GM19240 (cell line): ENCODE measurements at regions not wholly inside any gene's neighbourhood (a gene's known extent, or its start where the extent isn't known, plus 50 kb on each side); places are given as distances from the start of the nearest gene placed in this dataset.

Experiments
- DNase-seq: peaks from one replicate; pipeline ENCODE4 v3.0.0; 2011; ENCODE audit warnings: low spot score; ENCODE audit not compliant: insufficient read length

DNA sequence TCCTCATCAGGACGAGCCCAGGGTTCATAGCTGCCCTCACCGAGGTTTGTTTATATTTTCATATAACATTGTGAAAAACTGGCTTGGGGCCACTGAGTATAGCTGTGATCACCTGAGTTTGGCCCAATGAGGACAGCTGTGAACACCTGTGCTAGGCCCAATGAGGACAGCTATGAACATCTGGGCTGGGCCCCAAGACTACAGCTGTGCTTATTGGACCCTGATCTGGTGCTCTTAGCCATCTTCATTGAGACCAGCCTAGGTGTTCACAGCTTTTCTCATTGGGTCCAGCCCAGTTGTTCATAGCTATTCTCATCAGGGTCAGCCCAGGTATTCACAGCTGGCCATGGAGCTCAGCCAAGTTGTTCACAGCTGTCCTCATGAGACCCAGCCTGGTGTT is 1167.3 kb downstream of the UQCRFS1 start:
- no peak for DNase-seq

DNA sequence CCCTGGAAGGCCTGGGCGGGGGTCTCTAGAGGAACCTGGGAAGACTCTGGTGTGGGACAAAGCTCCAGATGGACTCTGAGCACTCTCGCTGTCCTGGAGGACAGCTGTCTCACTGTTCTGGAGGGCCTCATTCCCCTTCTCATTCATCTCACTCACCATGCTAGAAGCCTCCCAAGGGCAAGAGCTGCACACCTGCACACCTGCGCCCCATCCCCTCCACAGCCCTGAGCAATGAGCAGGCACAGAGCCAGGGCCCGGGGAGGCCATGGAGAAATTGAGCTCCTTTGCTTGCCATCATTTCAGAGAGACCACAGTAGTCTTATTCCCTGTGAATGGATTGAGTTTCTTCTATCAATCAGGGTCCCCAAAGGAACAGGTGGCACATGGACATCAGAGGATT is 1168.5 kb downstream of the UQCRFS1 start:
- no peak for DNase-seq

DNA sequence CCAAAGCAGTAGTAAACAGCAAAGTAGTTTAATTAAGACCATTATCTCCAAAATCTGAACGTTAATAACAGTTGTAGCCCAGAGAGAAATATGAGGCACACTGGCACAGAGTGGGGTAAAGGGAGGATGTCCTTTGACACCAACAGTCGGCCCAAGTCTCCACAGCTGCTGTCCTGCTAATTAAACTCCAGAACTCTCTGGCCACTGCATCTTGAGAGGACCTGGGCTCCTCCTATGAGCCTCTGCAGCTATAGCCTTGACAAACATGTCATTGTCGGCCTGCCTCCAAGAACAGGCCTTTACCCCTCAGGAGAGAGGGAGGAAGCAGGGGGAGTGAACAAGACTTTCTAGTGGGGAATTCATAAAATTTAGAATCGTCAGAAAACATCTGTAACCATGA is 1170.4 kb downstream of the UQCRFS1 start:
- no peak for DNase-seq

DNA sequence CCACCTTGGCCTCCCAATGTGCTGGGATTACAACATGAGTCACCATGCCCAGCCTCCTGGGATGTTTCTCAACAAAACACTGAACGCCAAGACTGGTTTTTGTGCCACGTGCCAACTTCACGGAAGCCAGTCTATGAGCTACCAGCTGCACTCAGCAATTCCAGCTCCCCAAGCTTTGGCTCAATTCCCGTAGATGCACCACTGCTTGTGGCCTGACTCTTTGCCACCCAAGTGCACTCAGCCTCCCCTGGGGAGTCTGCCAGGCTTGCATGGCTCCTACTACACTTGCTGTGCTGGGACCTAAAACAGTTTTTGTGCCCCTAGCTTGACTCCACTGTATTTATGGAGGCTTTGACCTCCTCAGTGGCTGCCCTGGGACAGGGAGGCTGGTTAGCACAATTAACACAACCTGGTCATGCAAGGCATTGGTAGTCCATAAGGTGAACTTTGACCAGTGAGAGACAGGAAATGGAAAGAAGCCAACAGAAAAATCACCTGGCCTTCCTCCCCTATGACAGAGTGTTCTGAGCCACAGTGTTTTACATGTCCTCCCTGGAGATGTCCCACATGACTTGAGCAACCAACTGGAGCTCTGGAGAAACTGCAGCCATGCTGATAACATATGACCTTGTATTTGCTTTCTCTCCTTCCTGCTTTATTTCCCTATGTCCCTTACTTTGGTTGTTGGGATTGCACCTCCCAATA is 1173.1 kb downstream of the UQCRFS1 start:
- DNase-seq = no peak

DNA sequence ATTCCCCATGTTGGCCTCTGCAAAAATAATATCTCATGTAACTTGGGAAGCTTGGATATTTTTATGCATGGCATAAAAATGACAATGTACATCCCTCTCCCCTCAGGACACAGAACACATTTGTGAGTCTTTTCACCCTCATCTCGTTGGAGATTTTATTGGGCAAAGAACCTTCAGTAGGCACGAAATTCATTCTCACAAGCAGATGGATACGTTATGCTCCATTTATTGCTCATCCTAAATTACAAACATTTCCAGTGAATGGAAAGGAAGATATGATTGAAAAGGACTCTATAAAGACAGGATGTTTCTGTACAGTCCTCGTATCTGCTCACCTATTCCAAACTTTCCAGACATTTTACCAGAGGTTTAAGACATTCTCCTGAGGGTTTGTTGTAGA is 1175.8 kb downstream of the UQCRFS1 start:
- DNase-seq = no peak

DNA sequence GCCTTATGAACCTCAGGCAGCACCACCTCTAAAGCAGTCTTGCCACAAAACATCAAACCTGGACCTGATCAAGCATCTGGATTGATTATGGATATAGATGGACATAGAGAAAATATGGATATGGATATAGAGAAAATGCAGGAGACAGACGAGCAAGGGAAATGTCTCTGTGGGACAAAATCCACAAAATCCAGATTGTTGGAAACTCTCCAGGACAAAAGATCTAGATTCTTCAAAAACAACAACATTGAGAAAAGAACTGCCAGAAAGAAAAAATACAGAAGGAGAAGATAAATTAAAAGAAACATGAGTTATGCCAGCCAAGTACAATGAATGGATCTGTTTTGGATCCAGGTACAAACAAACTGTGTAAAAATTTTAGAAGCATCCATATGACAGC is 1176.5 kb downstream of the UQCRFS1 start:
- DNase-seq = no peak

DNA sequence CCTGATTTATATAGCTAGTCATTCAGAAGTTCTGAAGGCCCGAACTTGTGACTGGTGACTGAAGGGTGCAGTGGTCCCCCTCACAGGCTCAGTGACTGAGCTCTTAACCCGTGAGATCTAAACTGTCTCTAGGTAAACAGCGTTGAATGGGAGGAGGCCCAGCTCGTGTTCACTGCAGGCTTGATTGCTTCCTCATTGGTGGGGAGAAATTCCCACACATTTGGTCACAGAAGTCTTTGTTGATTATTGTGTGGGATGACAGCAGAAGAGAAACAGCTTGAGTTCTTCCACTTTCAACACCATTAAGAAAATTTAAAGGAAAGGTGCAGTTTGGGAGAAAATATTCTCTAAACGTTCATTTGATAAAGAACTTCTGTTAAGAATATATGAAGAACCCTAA is 1178.0 kb downstream of the UQCRFS1 start:
- no peak for DNase-seq

DNA sequence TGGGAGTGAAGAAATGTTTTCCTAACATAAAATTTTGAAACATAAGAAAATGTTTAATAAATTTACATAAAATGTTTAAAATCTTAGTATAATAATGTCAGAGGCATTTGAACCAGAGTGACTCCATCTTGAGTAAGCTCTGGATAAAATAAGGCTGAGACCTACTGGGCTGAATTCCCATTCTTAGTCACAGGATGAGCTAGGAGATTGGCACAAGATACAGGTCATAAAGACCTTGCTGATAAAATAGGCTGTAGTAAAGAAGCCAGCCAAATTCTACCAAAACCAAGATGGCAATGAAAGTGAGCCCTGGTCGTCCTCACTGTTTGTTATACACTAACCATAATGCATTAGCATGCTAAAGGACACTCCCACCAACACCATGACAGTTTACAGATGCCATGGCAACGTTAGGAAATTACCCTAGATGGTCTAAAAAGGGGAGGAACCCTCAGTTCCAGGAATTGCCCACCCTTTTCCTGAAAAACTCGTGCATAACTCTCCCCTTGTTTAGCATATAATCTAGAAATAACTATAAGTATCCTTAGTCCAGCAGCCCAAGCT is 1184.0 kb downstream of the UQCRFS1 start:
- no peak for DNase-seq

DNA sequence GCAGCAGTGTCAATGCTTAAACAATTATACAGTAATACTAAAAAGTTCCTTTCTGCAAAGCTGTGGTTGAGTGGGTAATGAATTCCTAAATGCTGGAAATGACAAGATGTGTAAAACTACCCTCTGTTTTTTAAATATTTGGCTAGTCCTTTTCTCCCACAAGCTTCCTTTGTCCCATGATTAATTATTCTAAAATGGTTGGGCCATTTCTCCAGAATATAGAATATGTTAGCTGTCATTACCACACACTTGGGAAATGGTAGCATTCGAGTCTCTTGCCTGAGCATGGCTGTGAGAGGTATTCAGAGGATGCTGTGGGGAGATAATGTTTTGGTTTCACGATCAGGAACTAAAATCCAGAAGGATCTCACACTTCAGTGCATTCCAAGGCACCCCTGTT is 1185.8 kb downstream of the UQCRFS1 start:
- DNase-seq = no peak

DNA sequence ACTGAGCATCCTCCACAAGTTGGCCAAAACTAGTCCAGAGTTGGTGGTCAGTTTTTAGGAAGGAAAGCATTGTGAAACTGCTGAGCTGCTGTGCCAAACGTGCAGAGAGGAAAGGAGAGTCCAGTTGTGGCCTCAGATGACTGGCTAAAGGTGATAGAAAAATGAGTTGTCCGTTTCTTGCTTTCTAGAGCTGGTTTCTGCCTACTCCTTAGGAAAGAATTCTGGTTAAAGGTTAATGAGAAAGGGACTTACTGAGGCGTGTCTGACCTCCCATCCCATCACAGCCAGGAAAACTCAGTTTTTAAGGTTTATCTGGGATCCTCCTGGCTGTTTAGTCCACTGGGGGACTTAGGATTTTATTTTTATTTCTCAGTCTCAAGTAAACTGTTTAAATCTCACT is 1186.3 kb downstream of the UQCRFS1 start:
- DNase-seq = no peak

DNA sequence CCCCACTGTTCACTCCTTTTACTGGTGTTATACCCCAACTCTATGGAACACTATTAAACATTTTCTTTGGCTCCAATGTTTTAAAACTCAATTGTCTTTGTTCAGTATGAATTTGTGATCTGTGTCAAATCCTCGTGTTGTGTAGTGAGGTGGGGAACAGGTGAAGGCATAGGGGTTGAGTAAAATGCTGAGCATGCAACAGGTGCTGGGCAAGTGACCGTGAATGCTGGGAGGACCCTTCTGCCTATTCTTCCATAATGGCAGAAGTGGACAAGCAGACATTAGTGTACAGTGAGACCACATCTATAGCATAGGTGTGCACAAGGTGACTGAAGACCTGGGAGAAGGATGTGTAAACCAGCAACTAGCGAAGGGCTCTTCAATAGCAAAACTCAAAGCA is 1188.0 kb downstream of the UQCRFS1 start:
- no peak for DNase-seq

DNA sequence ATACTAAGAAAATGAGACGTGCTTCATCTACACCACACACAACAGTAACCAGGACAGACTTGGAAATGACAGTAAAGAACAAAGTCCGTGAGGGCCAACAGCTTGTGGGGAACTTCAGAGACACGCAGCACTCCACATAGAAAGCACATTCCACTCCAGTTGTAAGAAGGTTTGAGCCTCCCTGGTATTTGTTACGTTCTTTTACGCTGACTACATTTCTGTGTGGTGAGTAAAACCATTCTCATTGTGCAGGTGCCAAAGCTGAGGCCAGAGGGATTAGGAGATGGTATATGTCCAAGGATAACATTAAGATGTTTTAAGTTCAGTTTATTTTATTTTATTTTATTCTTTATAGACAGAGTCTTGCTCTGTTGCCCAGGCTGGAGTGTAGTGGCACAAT is 1189.9 kb downstream of the UQCRFS1 start:
- no peak for DNase-seq

DNA sequence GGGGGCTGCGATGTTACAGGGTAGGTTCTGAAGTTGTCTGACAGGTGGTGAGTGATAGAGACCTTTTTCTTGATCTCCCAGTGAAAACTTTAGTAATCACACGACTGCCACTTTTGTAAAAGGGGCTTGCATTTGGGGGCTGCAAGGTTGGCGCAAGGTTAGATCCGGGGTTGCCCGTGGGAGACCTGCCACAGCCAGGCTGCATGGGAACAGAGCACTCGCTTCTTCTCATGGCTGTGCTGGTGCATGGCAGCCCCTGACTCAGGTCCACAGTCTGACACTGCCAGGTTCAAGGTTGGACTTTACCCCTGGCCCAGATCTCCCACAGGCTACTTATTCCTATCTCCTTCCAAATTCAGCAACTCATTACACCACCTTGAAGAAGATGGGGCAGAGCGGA is 1190.4 kb downstream of the UQCRFS1 start:
- no peak for DNase-seq

DNA sequence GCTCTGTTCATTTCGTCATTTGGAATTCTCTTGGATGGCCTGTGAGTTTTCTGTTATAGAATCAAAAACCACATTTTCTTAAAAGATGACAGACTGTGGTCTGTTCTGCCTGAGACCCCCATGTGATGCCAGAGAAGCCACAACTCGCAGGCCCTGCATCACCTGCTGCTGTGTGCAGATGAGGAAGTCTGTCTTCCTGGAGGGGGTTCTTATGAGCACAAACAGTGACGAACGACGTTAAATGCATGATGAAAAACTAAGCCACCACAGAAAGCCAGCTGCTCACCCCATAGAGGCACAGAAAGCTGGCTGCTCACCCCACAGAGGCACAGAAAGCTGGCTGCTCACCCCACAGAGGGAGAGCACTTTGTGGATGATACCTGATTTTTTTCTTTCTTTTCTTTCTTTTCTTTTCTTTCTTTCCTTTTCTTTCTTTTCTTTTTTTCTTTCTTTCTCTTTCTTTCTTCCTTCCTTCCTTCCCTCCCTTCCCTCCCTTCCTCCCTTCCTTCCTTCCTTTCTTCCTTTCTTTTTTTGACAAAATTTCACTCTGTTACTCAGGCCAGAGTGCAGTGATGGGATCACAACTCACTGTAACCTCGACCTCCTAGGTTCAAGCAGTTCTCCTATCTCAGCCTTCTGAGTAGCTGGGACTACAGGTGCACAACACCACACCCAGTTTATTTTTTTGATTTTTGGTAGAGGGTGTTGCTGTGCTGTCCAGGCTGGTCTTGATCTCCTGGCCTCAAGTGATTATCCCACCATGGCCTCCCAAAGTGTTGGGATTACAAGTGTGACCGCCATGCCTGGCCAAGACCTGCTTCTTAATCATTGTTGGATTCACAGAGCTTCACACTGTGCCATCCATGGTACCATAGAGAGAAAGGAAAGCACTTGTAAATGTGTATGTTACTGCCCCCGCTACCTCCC is 1191.4 kb downstream of the UQCRFS1 start:
- no peak for DNase-seq

DNA sequence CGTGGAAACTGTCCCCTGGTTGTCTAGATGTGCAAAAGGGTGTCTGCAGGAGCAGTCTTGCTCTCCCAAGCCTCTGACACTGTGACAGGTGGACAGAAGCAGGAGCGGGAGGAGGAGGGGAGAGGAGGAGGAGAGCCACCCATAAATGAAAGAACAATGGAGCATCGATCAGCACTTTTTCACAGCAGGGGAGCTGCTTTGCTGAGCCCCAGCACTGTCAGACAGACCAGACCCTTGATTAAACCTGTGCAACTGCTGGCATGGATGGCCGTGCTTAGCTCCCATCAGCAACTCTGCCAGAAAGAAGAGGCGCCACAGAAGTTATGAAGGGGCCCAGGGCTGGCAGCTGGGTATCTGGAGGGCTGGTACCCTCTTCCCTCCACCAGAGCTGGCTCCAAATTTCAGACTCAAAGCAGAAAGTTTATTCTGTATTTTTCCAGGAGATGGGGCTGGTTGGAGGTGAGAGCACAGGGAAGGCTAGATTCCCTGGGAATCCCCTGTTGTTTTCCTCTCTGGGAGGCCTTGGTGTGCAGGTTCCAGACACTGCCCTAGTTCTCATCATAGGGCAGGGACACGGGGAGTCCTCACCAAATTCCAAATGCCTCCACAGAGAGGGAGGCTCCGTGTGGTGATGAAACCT is 1192.2 kb downstream of the UQCRFS1 start:
- no peak for DNase-seq

DNA sequence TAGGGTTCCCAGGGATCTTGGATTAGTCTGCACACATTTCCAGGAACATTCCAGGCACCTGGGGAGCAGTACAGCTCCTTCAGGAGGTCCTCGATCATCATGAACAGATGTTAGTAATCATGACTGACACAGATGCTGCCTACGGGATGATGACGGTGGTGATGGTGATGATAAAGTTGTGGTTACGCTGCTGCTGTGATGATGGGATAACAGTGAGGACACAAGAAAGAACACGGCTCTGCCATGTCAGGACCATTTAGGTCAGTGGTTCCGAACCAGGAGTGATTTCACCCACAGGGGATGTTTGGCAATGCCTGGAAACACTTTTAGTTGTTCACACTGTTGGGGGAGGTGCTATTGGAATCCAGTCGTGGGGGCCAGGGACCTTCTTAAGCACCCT is 1193.0 kb downstream of the UQCRFS1 start:
- no peak for DNase-seq

DNA sequence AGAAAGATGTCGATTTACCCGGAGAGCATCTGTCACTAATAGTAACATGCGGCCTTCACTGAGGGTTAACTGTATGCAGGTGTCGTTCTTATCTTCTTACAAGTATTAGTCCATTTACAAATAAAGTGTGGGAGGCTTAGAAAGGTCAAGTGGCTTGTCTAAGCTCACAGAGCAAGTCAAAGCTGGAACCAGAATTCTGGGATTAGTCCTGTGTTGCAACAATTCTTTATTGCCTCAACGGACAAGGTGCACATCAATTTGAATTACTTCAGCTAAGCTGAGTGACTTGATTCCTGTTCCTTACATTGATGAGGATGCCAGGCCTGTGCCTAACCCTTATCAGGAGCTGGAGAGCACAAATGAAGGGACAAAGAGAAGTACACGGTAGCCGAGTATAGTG is 1193.6 kb downstream of the UQCRFS1 start:
- no peak for DNase-seq

DNA sequence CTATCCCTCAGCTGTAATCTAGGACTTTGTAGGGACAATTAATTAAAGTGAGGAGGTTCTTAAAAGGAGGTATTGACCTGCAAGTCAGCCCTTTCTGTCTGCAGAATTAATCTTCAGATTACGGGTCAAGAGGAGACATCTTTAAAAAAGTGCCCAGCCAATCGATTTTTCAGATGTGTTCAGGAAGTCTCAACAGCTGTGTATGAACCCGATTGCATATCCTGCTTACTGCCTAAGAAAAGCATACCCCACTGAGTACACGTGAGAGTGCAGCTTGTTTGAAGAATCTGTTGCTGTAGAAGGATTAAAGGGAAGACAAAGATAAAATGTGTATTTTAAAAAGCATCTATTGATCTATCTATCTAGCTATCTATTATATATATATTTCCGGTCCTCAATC is 1194.5 kb downstream of the UQCRFS1 start:
- DNase-seq = no peak

DNA sequence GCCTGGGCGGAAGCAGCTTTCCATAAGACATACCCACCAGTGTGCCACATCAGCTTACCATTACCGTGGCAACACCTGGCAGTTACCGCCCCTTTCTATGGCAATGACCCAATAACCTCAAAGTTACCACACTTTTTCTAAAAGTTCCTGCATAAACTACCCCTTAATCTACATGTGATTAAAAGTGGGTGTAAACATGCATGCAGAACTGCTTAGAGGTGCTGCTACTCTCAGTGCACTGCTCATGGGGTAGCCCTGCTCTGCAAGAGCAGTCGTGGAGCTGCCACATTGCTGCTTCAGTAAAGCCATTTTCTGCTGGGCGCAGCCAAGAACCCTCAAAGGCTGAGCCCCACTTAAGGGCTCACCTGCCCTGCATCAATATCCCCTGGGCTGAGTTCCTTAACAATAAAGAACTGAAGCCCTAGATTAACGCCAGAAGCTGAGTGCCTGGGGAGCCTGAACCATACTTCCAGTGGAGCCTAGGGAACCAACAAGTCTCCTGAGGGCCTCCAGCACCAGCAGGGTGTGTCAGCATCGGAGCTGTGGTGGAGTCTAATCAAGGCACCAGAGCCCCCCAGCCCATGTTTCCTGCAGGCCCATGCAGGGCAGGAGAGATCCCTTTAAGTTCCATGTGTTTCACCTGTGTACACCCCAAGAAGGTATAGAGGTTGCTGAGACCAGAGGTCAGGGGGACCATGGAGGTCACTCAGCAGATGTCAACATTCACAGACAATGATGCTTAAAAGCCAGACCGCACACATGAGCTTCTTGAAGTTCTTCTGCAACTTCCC is 1198.1 kb downstream of the UQCRFS1 start:
- no peak for DNase-seq

DNA sequence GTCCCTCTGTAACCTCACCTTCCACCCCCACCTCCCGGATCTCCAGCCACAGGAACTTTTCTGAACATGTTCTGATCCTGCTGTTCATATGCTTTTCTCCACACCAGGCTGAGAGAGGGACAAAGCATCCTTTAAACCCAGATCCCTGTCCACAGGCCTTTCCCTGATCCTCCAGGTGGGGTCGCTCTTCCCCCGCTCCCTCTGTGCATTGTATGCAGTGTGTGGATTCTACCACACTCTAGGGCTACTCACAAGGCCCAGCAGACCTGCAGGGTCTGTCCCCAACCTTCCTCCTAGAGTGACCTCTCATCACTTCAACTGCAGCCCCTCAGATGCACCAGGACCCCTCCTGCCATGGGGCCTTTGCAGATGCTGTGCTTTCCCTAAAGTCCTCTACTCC is 1200.6 kb downstream of the UQCRFS1 start:
- no peak for DNase-seq

DNA sequence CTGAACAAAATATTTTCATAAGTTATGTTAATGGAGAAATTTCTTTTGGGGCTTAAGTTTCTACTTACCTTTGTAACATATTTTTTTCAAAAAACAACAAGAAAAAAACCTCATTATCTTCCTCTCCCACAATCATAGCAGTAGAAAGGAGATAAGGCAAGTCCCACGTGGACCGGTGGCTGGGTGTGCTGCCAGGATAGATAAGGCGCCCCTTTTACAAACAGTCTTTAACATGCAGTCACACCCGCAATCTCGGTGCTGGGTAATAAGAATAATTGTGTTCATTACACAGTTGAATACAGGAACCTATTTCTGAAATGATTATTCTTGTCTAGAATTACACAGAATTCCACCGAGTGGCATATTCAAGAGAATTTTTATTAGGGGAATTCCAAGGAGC is 1202.3 kb downstream of the UQCRFS1 start:
- DNase-seq = no peak
